HL-60/S4 treated with phorbol 12-myristate 13-acetate at 8.2 ng/mL for 4 days and 3 days (cell line): ENCODE measurements at regions not wholly inside any gene's neighbourhood (a gene's known extent, or its start where the extent isn't known, plus 50 kb on each side); places are given as distances from the start of the nearest gene placed in this dataset.
"Not testable (repeated sequence)": the region's sequence is repeated elsewhere in the genome, so short reads cannot be mapped to it uniquely, and the experiment has no call there.

ENCODE experiments used
- in situ Hi-C: fragments of 300-500 bp; cut with MboI; formaldehyde crosslinking; loops from 2 replicates; pipeline ENCODE4 v1.15.0; 2022; ENCODE audit warnings: low sequenced_read_pairs

- in situ Hi-C loops: no loop called here
Measured at GRCh38 chr17:70677783-70678647, 508.7 kb downstream of the KCNJ2 start.

- in situ Hi-C loops: no loop called here
Measured at GRCh38 chr17:70678889-70679288, 509.6 kb downstream of the KCNJ2 start.

GRCh38 chr17:70683936-70684335 lies 514.6 kb downstream of the KCNJ2 start:
- in situ Hi-C loops: no loop called here

- in situ Hi-C loops: no loop called here
Measured at GRCh38 chr17:70687421-70687820, 518.1 kb downstream of the KCNJ2 start.

GRCh38 chr17:70691150-70691549 lies 521.8 kb downstream of the KCNJ2 start:
- in situ Hi-C loops: no loop called here

- in situ Hi-C loops: no loop called here
Measured at GRCh38 chr17:70699408-70699807, 530.1 kb downstream of the KCNJ2 start.

- in situ Hi-C loops: no loop called here
Measured at GRCh38 chr17:70702683-70703255, 533.4 kb downstream of the KCNJ2 start.

GRCh38 chr17:70709596-70709995 lies 540.3 kb downstream of the KCNJ2 start:
- in situ Hi-C loops: no loop called here

GRCh38 chr17:70713694-70714093 lies 544.4 kb downstream of the KCNJ2 start:
- in situ Hi-C loops: no loop called here

GRCh38 chr17:70716551-70716950 lies 547.2 kb downstream of the KCNJ2 start:
- in situ Hi-C loops: no loop called here

GRCh38 chr17:70717042-70717441 lies 547.7 kb downstream of the KCNJ2 start:
- in situ Hi-C loops: no loop called here

- in situ Hi-C loops: loop anchor here (25.0 kb wide), 1 partner anchor 101 kb away; no protein-coding TSS in a partner anchor
Measured at GRCh38 chr17:70736375-70736957, 567.1 kb downstream of the KCNJ2 start.

- in situ Hi-C loops: loop anchor here (25.0 kb wide), 1 partner anchor 98 kb away; no protein-coding TSS in a partner anchor
Measured at GRCh38 chr17:70739065-70739464, 569.7 kb downstream of the KCNJ2 start.

- in situ Hi-C loops: loop anchor here (25.0 kb wide), 1 partner anchor 91 kb away; no protein-coding TSS in a partner anchor
Measured at GRCh38 chr17:70746574-70746973, 577.2 kb downstream of the KCNJ2 start.

- in situ Hi-C loops: no loop called here
Measured at GRCh38 chr17:70750983-70751382, 581.7 kb downstream of the KCNJ2 start.

GRCh38 chr17:70752461-70752860 lies 583.1 kb downstream of the KCNJ2 start:
- in situ Hi-C loops: not testable (repeated sequence)

- in situ Hi-C loops: no loop called here
Measured at GRCh38 chr17:70752966-70753467, 583.7 kb downstream of the KCNJ2 start.

- in situ Hi-C loops: no loop called here
Measured at GRCh38 chr17:70763018-70763417, 593.7 kb downstream of the KCNJ2 start.

- in situ Hi-C loops: no loop called here
Measured at GRCh38 chr17:70767102-70767701, 597.9 kb downstream of the KCNJ2 start.

GRCh38 chr17:70769956-70770355 lies 600.6 kb downstream of the KCNJ2 start:
- in situ Hi-C loops: no loop called here

GRCh38 chr17:70771804-70772386 lies 602.6 kb downstream of the KCNJ2 start:
- in situ Hi-C loops: no loop called here
